HG02759 (cell line): ENCODE measurements at regions not wholly inside any gene's neighbourhood (a gene's known extent, or its start where the extent isn't known, plus 50 kb on each side); places are given as distances from the start of the nearest gene placed in this dataset.

ENCODE experiments used
- ATAC-seq: cut with Tn5 transposase; IDR thresholded peaks from one replicate; pipeline ENCODE4 v1.9.1; 2021; ENCODE audit warnings: mild to moderate bottlenecking, moderate library complexity; ENCODE audit not compliant: unreplicated experiment

GRCh38 chr10:24008164-24009091 is 200.5 kb upstream of the KIAA1217 start:
- ATAC-seq = no peak

GRCh38 chr10:24009115-24009514 is 199.8 kb upstream of the KIAA1217 start:
- ATAC-seq = no peak

- no peak for ATAC-seq
These were observed 199.2 kb upstream of the KIAA1217 start for GRCh38 chr10:24009736-24010135.

GRCh38 chr10:24010436-24010970 is 198.4 kb upstream of the KIAA1217 start:
- ATAC-seq = no peak

GRCh38 chr10:24012249-24012803 is 196.6 kb upstream of the KIAA1217 start:
- ATAC-seq = no peak

GRCh38 chr10:24027107-24027506 is 181.8 kb upstream of the KIAA1217 start:
- ATAC-seq = no peak

GRCh38 chr10:24034571-24034970 is 174.4 kb upstream of the KIAA1217 start:
- no peak for ATAC-seq

GRCh38 chr10:24035761-24036160 is 173.2 kb upstream of the KIAA1217 start:
- no peak for ATAC-seq

GRCh38 chr10:24039315-24039714 is 169.6 kb upstream of the KIAA1217 start:
- no peak for ATAC-seq

GRCh38 chr10:24039897-24040296 is 169.0 kb upstream of the KIAA1217 start:
- no peak for ATAC-seq

GRCh38 chr10:24041034-24041433 is 167.9 kb upstream of the KIAA1217 start:
- ATAC-seq = no peak

GRCh38 chr10:24041834-24042233 is 167.1 kb upstream of the KIAA1217 start:
- no peak for ATAC-seq

- no peak for ATAC-seq
These were observed 166.1 kb upstream of the KIAA1217 start for GRCh38 chr10:24042884-24043283.

GRCh38 chr10:24046060-24046459 is 162.9 kb upstream of the KIAA1217 start:
- ATAC-seq = no peak

- ATAC-seq = no peak
These were observed 161.8 kb upstream of the KIAA1217 start for GRCh38 chr10:24047176-24047575.

- no peak for ATAC-seq
These were observed 154.5 kb upstream of the KIAA1217 start for GRCh38 chr10:24054421-24054820.

GRCh38 chr10:24080207-24080606 is 128.7 kb upstream of the KIAA1217 start:
- ATAC-seq = no peak

- no peak for ATAC-seq
These were observed 122.4 kb upstream of the KIAA1217 start for GRCh38 chr10:24086296-24087086.

- no peak for ATAC-seq
These were observed 117.7 kb upstream of the KIAA1217 start for GRCh38 chr10:24091256-24091655.

- ATAC-seq = no peak
These were observed 112.7 kb upstream of the KIAA1217 start for GRCh38 chr10:24096281-24096680.

- ATAC-seq = no peak
These were observed 111.2 kb upstream of the KIAA1217 start for GRCh38 chr10:24097751-24098207.
